H1 (cell line): ENCODE measurements at regions not wholly inside any gene's neighbourhood (a gene's known extent, or its start where the extent isn't known, plus 50 kb on each side); places are given as distances from the start of the nearest gene placed in this dataset.

ENCODE experiments used
- CTCF ChIA-PET: fragments of 300-600 bp; sonication (Branson Sonifier 250); formaldehyde crosslinking; loops from one replicate; lab custom pipeline; 2021; ENCODE audit not compliant: partially characterized antibody; lab: Charles Lee
- POLR2A ChIA-PET: fragments of 300-600 bp; sonication (Branson Sonifier 250); formaldehyde crosslinking; loops from one replicate; lab custom pipeline; 2021; ENCODE audit warnings: inconsistent platforms; ENCODE audit not compliant: partially characterized antibody; lab: Charles Lee
- DNase-seq, 2 experiments: peaks; one replicate each; pipeline versions ENCODE4 v3.0.0 to v3.0.0-alpha.2; 2010 to 2022; ENCODE audit warnings: low spot score in 2 of 2, low read depth in 1 of 2, mixed read lengths in 1 of 2
- FAIRE-seq: peaks from 2 replicates; lab custom pipeline; 2011; peaks lifted over from hg19 to GRCh38; lab: Jason Lieb, UNC
- H2AFZ ChIP-seq: 2 replicates; pipeline ENCODE4 v1.8.1; 2012; ENCODE audit warnings: low read length, inconsistent platforms
- H2AK5ac ChIP-seq: 2 replicates; pipeline ENCODE4 v1.6.1; 2013; ENCODE audit warnings: low read depth, low read length
- H2BK120ac ChIP-seq: replicated peaks from 2 replicates; pipeline ENCODE3; 2013; ENCODE audit warnings: low read depth, low read length, inconsistent platforms
- H2BK12ac ChIP-seq: 2 replicates; pipeline ENCODE4 v1.6.1; 2013; ENCODE audit warnings: low read depth, low read length
- H2BK15ac ChIP-seq: 2 replicates; pipeline ENCODE4 v1.6.1; 2013; ENCODE audit warnings: low read length
- H2BK20ac ChIP-seq: 2 replicates; pipeline ENCODE4 v1.6.1; 2013; ENCODE audit warnings: low read length
- H2BK5ac ChIP-seq: 2 replicates; pipeline ENCODE4 v1.6.1; 2013; ENCODE audit warnings: low read depth, low read length
- H3K14ac ChIP-seq: 2 replicates; pipeline ENCODE4 v1.6.1; 2013; ENCODE audit warnings: inconsistent platforms; ENCODE audit not compliant: insufficient read length
- H3K18ac ChIP-seq: 2 replicates; pipeline ENCODE4 v1.6.1; 2013; ENCODE audit warnings: low read length; ENCODE audit errors: extremely low read depth
- H3K23ac ChIP-seq: 2 replicates; pipeline ENCODE4 v1.6.1; 2013; ENCODE audit warnings: inconsistent platforms; ENCODE audit not compliant: insufficient read length
- H3K23me2 ChIP-seq: 2 replicates; pipeline ENCODE4 v1.6.1; 2013; ENCODE audit warnings: low read depth, low read length
- H3K27ac ChIP-seq: 2 replicates; pipeline ENCODE4 v1.6.1; 2011; ENCODE audit warnings: low read depth, low read length, inconsistent platforms
- H3K27me3 ChIP-seq, 4 experiments: replicated peaks in 1 of 4; 1 replicate in 1 of 4; 2 replicates in 3 of 4; pipeline versions ENCODE4 v1.6.1 to v1.8.1; 2011 to 2013; ENCODE audit warnings: low read length in 3 of 4, mild to moderate bottlenecking in 3 of 4, inconsistent platforms in 2 of 4, mixed read lengths in 2 of 4, moderate library complexity in 1 of 4; ENCODE audit not compliant: control insufficient read depth in 3 of 4, insufficient read depth in 3 of 4; ENCODE audit errors: extremely low read depth in 1 of 4
- H3K36me3 ChIP-seq, 4 experiments: 2 replicates each; pipeline versions ENCODE4 v1.6.1 to v1.8.1; 2011 to 2013; ENCODE audit warnings: mild to moderate bottlenecking in 4 of 4, low read length in 3 of 4, moderate library complexity in 2 of 4, control low read depth in 1 of 4, inconsistent platforms in 1 of 4; ENCODE audit not compliant: insufficient read depth in 4 of 4, control insufficient read depth in 2 of 4
- H3K4ac ChIP-seq: replicated peaks from 2 replicates; pipeline ENCODE3; 2013; ENCODE audit warnings: low read length, low read depth, mixed read lengths, inconsistent platforms; ENCODE audit not compliant: insufficient read length
- H3K4me1 ChIP-seq, 4 experiments: replicated peaks in 1 of 4; 1 replicate in 1 of 4; 2 replicates in 3 of 4; pipeline versions ENCODE4 v1.6.1 to v1.8.1; 2011 to 2013; ENCODE audit warnings: low read length in 3 of 4, inconsistent platforms in 2 of 4, mixed read lengths in 1 of 4; ENCODE audit not compliant: insufficient read depth in 4 of 4, control insufficient read depth in 3 of 4
- H3K4me2 ChIP-seq, 2 experiments: 2 replicates each; pipeline versions ENCODE4 v1.6.1 to v1.8.1; 2011 to 2013; ENCODE audit warnings: low read depth in 2 of 2, low read length in 2 of 2, control low read depth in 1 of 2, inconsistent platforms in 1 of 2, mild to moderate bottlenecking in 1 of 2; ENCODE audit not compliant: insufficient read depth in 1 of 2
- H3K4me3 ChIP-seq, 4 experiments: fragments of 200-600, 300-600 bp in 1 of 4; sonication (generic), shearing (Covaris generic), sonication (Bioruptor Twin) in 1 of 4; 2 replicates each; pipeline versions ENCODE4 v1.5.1 to v1.8.1; 2011 to 2016; ENCODE audit warnings: low read length in 4 of 4, low read depth in 3 of 4, control low read depth in 2 of 4, inconsistent platforms in 2 of 4, mild to moderate bottlenecking in 2 of 4, mixed read lengths in 1 of 4, moderate library complexity in 1 of 4; ENCODE audit not compliant: insufficient read depth in 2 of 4; ENCODE audit errors: extremely low read depth in 1 of 4
- H3K56ac ChIP-seq: replicated peaks from 2 replicates; pipeline ENCODE3; 2013; ENCODE audit warnings: low read depth, mild to moderate bottlenecking, mixed read lengths, low read length, inconsistent platforms; ENCODE audit not compliant: insufficient read length
- H3K79me1 ChIP-seq: 2 replicates; pipeline ENCODE4 v1.6.1; 2013; ENCODE audit warnings: low read depth, low read length, control low read depth
- H3K79me2 ChIP-seq, 2 experiments: 2 replicates each; pipeline versions ENCODE4 v1.6.1 to v1.8.1; 2012 to 2013; ENCODE audit warnings: low read length in 2 of 2, mild to moderate bottlenecking in 2 of 2, inconsistent platforms in 1 of 2; ENCODE audit not compliant: insufficient read depth in 2 of 2, control insufficient read depth in 1 of 2
- H3K9ac ChIP-seq, 4 experiments: replicated peaks in 1 of 4; 1 replicate in 1 of 4; 2 replicates in 3 of 4; pipeline versions ENCODE4 v1.6.1 to v1.8.1; 2011 to 2013; ENCODE audit warnings: low read depth in 3 of 4, low read length in 3 of 4, control low read depth in 2 of 4, mild to moderate bottlenecking in 2 of 4, moderate library complexity in 2 of 4, inconsistent platforms in 1 of 4; ENCODE audit errors: extremely low read depth in 1 of 4
- H3K9me3 ChIP-seq, 2 experiments: 2 replicates each; pipeline versions ENCODE4 v1.6.1 to v1.8.1; 2012 to 2013; ENCODE audit warnings: mild to moderate bottlenecking in 2 of 2, moderate library complexity in 2 of 2, control low read depth in 1 of 2, inconsistent platforms in 1 of 2, low read depth in 1 of 2, low read length in 1 of 2, mixed read lengths in 1 of 2; ENCODE audit not compliant: insufficient read depth in 2 of 2
- H4K20me1 ChIP-seq, 2 experiments: replicated peaks in 1 of 2; 2 replicates each; pipeline versions ENCODE3 to v1.8.1; 2011 to 2013; ENCODE audit warnings: inconsistent platforms in 2 of 2, low read length in 2 of 2, mild to moderate bottlenecking in 1 of 2; ENCODE audit not compliant: insufficient read depth in 2 of 2, control insufficient read depth in 1 of 2
- H4K5ac ChIP-seq: 2 replicates; pipeline ENCODE4 v1.6.1; 2013; ENCODE audit warnings: low read length, low read depth, mixed read lengths, inconsistent platforms; ENCODE audit not compliant: insufficient read length
- H4K8ac ChIP-seq: 2 replicates; pipeline ENCODE4 v1.8.0; 2013; ENCODE audit warnings: mild to moderate bottlenecking, moderate library complexity, low read length, inconsistent platforms; ENCODE audit not compliant: insufficient read depth; ENCODE audit errors: extremely low read depth
- H4K91ac ChIP-seq: replicated peaks from 2 replicates; pipeline ENCODE3; 2013; ENCODE audit warnings: low read length, mixed read lengths, inconsistent platforms; ENCODE audit not compliant: insufficient read length
- BACH1 ChIP-seq: IDR thresholded peaks from 2 replicates; pipeline ENCODE4 v1.6.1; 2012; ENCODE audit warnings: low read length, improper control_type of control experiment
- BCL11A ChIP-seq, 2 experiments: IDR thresholded peaks; one replicate each; pipeline ENCODE4 v1.6.1; 2011; ENCODE audit warnings: low read depth in 2 of 2, low read length in 2 of 2, mild to moderate bottlenecking in 2 of 2
- GTF2F1 ChIP-seq: IDR thresholded peaks from 2 replicates; pipeline ENCODE4 v1.6.1; 2012; ENCODE audit warnings: low read depth, low read length, improper control_type of control experiment, borderline replicate concordance
- KDM5A ChIP-seq: fragments of 200-600 bp; IDR thresholded peaks from 2 replicates; pipeline ENCODE4 v1.7.1; 2012; ENCODE audit warnings: mild to moderate bottlenecking, low read length, inconsistent platforms, mixed read lengths
- RAD21 ChIP-seq, 2 experiments: IDR thresholded peaks in 1 of 2; conservative IDR thresholded peaks in 1 of 2; 2 replicates each; pipeline ENCODE4 v1.6.1; 2011; ENCODE audit warnings: low read depth in 2 of 2, low read length in 2 of 2, improper control_type of control experiment in 1 of 2, inconsistent platforms in 1 of 2, mild to moderate bottlenecking in 1 of 2, moderate library complexity in 1 of 2
- RNF2 ChIP-seq: fragments of 200-900, 300-1000 bp; sonication (generic); IDR thresholded peaks from 2 replicates; pipeline ENCODE4 v1.7.1; 2016; ENCODE audit warnings: borderline replicate concordance, low read depth, mild to moderate bottlenecking, antibody characterized with exemption, low read length; ENCODE audit not compliant: poor library complexity, severe bottlenecking; ENCODE audit errors: missing control alignments
- RXRA ChIP-seq: IDR thresholded peaks from 2 replicates; pipeline ENCODE4 v1.6.1; 2011; ENCODE audit warnings: low read depth, mild to moderate bottlenecking, low read length, moderate library complexity; ENCODE audit not compliant: insufficient read depth
- SP4 ChIP-seq: IDR thresholded peaks from 2 replicates; pipeline ENCODE4 v1.6.1; 2012; ENCODE audit warnings: low read length, inconsistent platforms
- TAF7 ChIP-seq: optimal IDR thresholded peaks from 2 replicates; pipeline ENCODE3; 2011; ENCODE audit warnings: low read depth, mild to moderate bottlenecking, inconsistent platforms, low read length, moderate library complexity, borderline replicate concordance
- TCF12 ChIP-seq: IDR thresholded peaks from 2 replicates; pipeline ENCODE4 v1.6.1; 2011; ENCODE audit warnings: low read depth, mild to moderate bottlenecking, low read length
- TEAD4 ChIP-seq: IDR thresholded peaks from 2 replicates; pipeline ENCODE4 v1.6.1; 2012; ENCODE audit warnings: low read depth, low read length, inconsistent platforms, mixed read lengths
- WGBS, 2 experiments: shearing (Covaris generic) in 1 of 2; methylation state at CpG; one replicate each; pipeline versions ENCODE4 v1.1.6 to v1.1.7; 2013 to 2015; ENCODE audit warnings: low lambda C conversion rate in 2 of 2, mixed read lengths in 2 of 2, inconsistent platforms in 1 of 2, low coverage in 1 of 2, missing lambda C conversion rate in 1 of 2; ENCODE audit not compliant: insufficient replicate concordance in 2 of 2, insufficient coverage in 1 of 2, insufficient read length in 1 of 2; ENCODE audit errors: extremely low coverage in 1 of 2, missing lambda C conversion rate in 1 of 2; 5-methylcytosine and 5-hydroxymethylcytosine counted together
- TF ChIP-seq, protein P1 (sequence below): IDR thresholded peaks from 2 replicates; pipeline ENCODE4 v1.6.1; 2011; ENCODE audit warnings: low read depth, mild to moderate bottlenecking, low read length; ENCODE audit not compliant: insufficient read depth

DNA sequence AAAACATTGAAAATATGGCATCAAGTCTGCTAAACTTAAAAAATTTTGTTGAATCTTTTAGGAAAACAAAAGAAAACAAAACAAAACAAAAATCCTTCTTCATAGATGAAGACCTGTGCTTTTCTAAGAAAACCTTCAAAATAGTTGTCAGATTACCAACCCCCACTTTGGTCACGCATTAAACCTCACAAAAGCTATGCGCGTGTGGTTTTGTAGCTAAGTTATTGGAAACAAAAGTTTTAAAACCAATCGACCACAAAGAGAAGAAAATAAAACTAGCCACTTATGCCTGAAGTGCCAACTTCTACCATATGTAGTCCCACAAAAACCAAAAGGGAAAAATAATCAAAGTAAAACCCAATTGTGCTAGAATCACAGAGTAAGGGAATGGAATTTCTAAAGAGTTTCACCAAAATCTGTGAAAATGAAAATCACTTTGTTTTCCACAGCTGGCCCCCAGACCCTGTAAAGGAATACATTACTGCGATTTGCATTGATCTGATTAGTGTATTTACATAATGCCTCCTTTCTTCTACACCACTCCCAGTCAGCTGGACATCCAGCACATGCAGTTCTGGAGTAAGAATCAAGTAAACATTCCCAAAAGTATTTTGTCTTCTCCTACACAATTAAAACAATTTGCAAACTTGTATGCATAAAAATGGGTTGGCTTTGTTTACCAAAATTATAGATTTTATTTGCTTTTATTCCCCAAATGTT, 330.1 kb upstream of the DKK2 start:
- no peaks in the 10 kb centered on the region for H3K27me3 ChIP-seq
- H2BK12ac ChIP-seq, result no peak overlapping the region
- H3K4me2 ChIP-seq, result no peak overlapping the region
- no peak overlapping the region for H3K4ac ChIP-seq
- peaks cover 0 to 5% (median 1%) of the 10 kb centered on the region in 4 experiments; a peak in 3 of 7 replicates for H3K4me1 ChIP-seq
- H2BK120ac ChIP-seq, result no peak overlapping the region
- DNase-seq (no peak), FAIRE-seq (no peak)
- CTCF ChIA-PET, result interaction anchor here (1.1 to 2.6 kb wide), 3 partner anchors 9 to 315 kb away, joined by 3 to 7 read pairs (median 3); no protein-coding TSS in a partner anchor
- H3K23me2 ChIP-seq, result no peaks in the 10 kb centered on the region
- H4K5ac ChIP-seq, result no peak overlapping the region
- no peak overlapping the region for H2BK20ac ChIP-seq
- H2AK5ac ChIP-seq, result no peak overlapping the region
- WGBS, 2 experiments, result 78% methylated on average over 5 of the region's 5 CpGs; no CpG with 5 or more reads in 1 of the 2 experiments
- H3K79me1 ChIP-seq, result no peaks in the 10 kb centered on the region
- H3K36me3 ChIP-seq, result no peaks in the 10 kb centered on the region
- H3K79me2 ChIP-seq, result no peaks in the 10 kb centered on the region
- H3K4me3 ChIP-seq, result no peak overlapping the region
- H2BK15ac ChIP-seq, result no peak overlapping the region
- H2BK5ac ChIP-seq, result no peak overlapping the region
- H3K9me3 ChIP-seq, result no peaks in the 10 kb centered on the region
- H4K8ac ChIP-seq, result no peak overlapping the region
- no peak overlapping the region for H3K9ac ChIP-seq
- no peak overlapping the region for H3K23ac ChIP-seq
- POLR2A ChIA-PET, result no interaction called here
- H2AFZ ChIP-seq, result peak overlapping the region; percentile 57; the same call in 1 of the 2 replicates
- H4K20me1 ChIP-seq, result no peaks in the 10 kb centered on the region
- no peak overlapping the region for H3K18ac ChIP-seq
- no peak overlapping the region for H4K91ac ChIP-seq
- no peak overlapping the region for H3K27ac ChIP-seq
- H3K56ac ChIP-seq, result no peak overlapping the region
- H3K14ac ChIP-seq, result no peak overlapping the region
- no peak for TF ChIP-seq TAF7
- no peak for TF ChIP-seq BACH1
- TF ChIP-seq RNF2, result no peak
- TF ChIP-seq, protein P1, sequence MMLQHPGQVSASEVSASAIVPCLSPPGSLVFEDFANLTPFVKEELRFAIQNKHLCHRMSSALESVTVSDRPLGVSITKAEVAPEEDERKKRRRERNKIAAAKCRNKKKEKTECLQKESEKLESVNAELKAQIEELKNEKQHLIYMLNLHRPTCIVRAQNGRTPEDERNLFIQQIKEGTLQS, result no peak
- TF ChIP-seq GTF2F1, result no peak
- TF ChIP-seq KDM5A, result no peak
- TF ChIP-seq TCF12, result no peak
- no peak for TF ChIP-seq SP4
- TF ChIP-seq BCL11A (IDR thresholded peaks at IDR 0.05; ENCODE audit: low read depth in 2 of 2, low read length in 2 of 2), result no peak
- no peak for TF ChIP-seq RXRA
- no peak for TF ChIP-seq TEAD4
- TF ChIP-seq RAD21 (IDR thresholded peaks at IDR 0.05 in 1 of 2, conservative IDR thresholded peaks at IDR 0.05 in 1 of 2; ENCODE audit: low read depth in 2 of 2, low read length in 2 of 2), result no peak
